HUES64 (cell line): ENCODE measurements at regions not wholly inside any gene's neighbourhood (a gene's known extent, or its start where the extent isn't known, plus 50 kb on each side); places are given as distances from the start of the nearest gene placed in this dataset.

Experiments used
- H3K27ac ChIP-seq: 2 replicates; pipeline ENCODE4 v1.7.0; 2013; ENCODE audit warnings: low read depth, low read length, inconsistent platforms
- H3K27me3 ChIP-seq: 2 replicates; pipeline ENCODE4 v1.6.1; 2013; ENCODE audit warnings: mild to moderate bottlenecking, low read length; ENCODE audit not compliant: insufficient read depth
- H3K36me3 ChIP-seq: 2 replicates; pipeline ENCODE4 v1.6.1; 2013; ENCODE audit warnings: mild to moderate bottlenecking, low read length; ENCODE audit not compliant: insufficient read depth
- H3K4me1 ChIP-seq: 2 replicates; pipeline ENCODE4 v1.6.1; 2013; ENCODE audit warnings: mild to moderate bottlenecking, low read length, moderate library complexity; ENCODE audit not compliant: insufficient read depth
- H3K4me3 ChIP-seq: 2 replicates; pipeline ENCODE4 v1.5.1; 2013; ENCODE audit warnings: mild to moderate bottlenecking, low read length, moderate library complexity
- H3K9ac ChIP-seq: 2 replicates; pipeline ENCODE4 v1.6.1; 2013; ENCODE audit warnings: mild to moderate bottlenecking, low read depth, low read length
- H3K9me3 ChIP-seq: 2 replicates; pipeline ENCODE4 v1.6.1; 2013; ENCODE audit warnings: low read depth, low read length; ENCODE audit not compliant: insufficient read depth
- WGBS: fragments of 150-250, 120-280 bp; methylation state at CpG from one replicate; pipeline ENCODE4 v1.1.7; 2013; ENCODE audit warnings: missing lambda C conversion rate; 5-methylcytosine and 5-hydroxymethylcytosine counted together

GRCh38 chr6:67759001-67759400, 876.1 kb upstream of the ADGRB3 start:
- Histone ChIP-seq H3K4me3 (no peak overlapping the region), H3K4me1 (no peaks in the 10 kb centered on the region), H3K27ac (no peak overlapping the region), H3K9ac (no peak overlapping the region), H3K27me3 (no peaks in the 10 kb centered on the region), H3K9me3 (no peaks in the 10 kb centered on the region), H3K36me3 (no peaks in the 10 kb centered on the region)
- WGBS, result no CpG with 5 or more reads among the region's 1 CpG

GRCh38 chr6:67757465-67758033, 877.5 kb upstream of the ADGRB3 start:
- H3K4me1 ChIP-seq, result no peaks in the 10 kb centered on the region
- H3K27me3 ChIP-seq, result no peaks in the 10 kb centered on the region
- no peak overlapping the region for H3K9ac ChIP-seq
- H3K36me3 ChIP-seq, result no peaks in the 10 kb centered on the region
- WGBS, result 92% methylated on average over 3 of the region's 3 CpGs
- H3K9me3 ChIP-seq, result no peaks in the 10 kb centered on the region
- no peak overlapping the region for H3K4me3 ChIP-seq
- H3K27ac ChIP-seq, result no peak overlapping the region

- Histone ChIP-seq H3K9me3 (no peaks in the 10 kb centered on the region), H3K36me3 (no peaks in the 10 kb centered on the region), H3K27me3 (no peaks in the 10 kb centered on the region), H3K4me1 (no peaks in the 10 kb centered on the region), H3K27ac (no peak overlapping the region), H3K9ac (no peak overlapping the region), H3K4me3 (no peak overlapping the region)
- WGBS, result no CpG with 5 or more reads among the region's 1 CpG
These were observed 886.6 kb upstream of the ADGRB3 start for GRCh38 chr6:67748521-67748920.

GRCh38 chr6:67736816-67737215, 898.3 kb upstream of the ADGRB3 start:
- Histone ChIP-seq H3K9ac (no peak overlapping the region), H3K4me3 (no peak overlapping the region), H3K27me3 (no peaks in the 10 kb centered on the region), H3K4me1 (no peaks in the 10 kb centered on the region), H3K27ac (no peak overlapping the region), H3K36me3 (no peaks in the 10 kb centered on the region), H3K9me3 (peaks cover 18% of the 10 kb centered on the region)

- Histone ChIP-seq H3K36me3 (no peaks in the 10 kb centered on the region), H3K9ac (no peak overlapping the region), H3K4me1 (no peaks in the 10 kb centered on the region), H3K27ac (no peak overlapping the region), H3K27me3 (no peaks in the 10 kb centered on the region), H3K4me3 (no peak overlapping the region), H3K9me3 (peaks cover 18% of the 10 kb centered on the region)
These were observed 898.9 kb upstream of the ADGRB3 start for GRCh38 chr6:67736161-67736560.

- Histone ChIP-seq H3K36me3 (no peaks in the 10 kb centered on the region), H3K9me3 (peaks cover 18% of the 10 kb centered on the region), H3K4me1 (no peaks in the 10 kb centered on the region), H3K27me3 (no peaks in the 10 kb centered on the region), H3K27ac (no peak overlapping the region), H3K9ac (no peak overlapping the region), H3K4me3 (no peak overlapping the region)
- WGBS, result 100% methylated on average over 1 of the region's 1 CpG
These were observed 899.5 kb upstream of the ADGRB3 start for GRCh38 chr6:67735623-67736022.

GRCh38 chr6:67722861-67723261, 912.2 kb upstream of the ADGRB3 start:
- 84% methylated on average over 14 of the region's 14 CpGs for WGBS

GRCh38 chr6:67717281-67717680, 917.8 kb upstream of the ADGRB3 start:
- Histone ChIP-seq H3K4me3 (no peak overlapping the region), H3K9ac (no peak overlapping the region), H3K27ac (no peak overlapping the region), H3K4me1 (no peaks in the 10 kb centered on the region), H3K27me3 (no peaks in the 10 kb centered on the region), H3K36me3 (no peaks in the 10 kb centered on the region), H3K9me3 (no peaks in the 10 kb centered on the region; the same call in 1 of the 2 replicates)
- 77% methylated on average over 2 of the region's 3 CpGs for WGBS

More at GRCh38 chr6:67722861-67723261, 912.2 kb upstream of the ADGRB3 start:
- Histone ChIP-seq H3K9me3 (peaks cover 14% of the 10 kb centered on the region), H3K4me3 (no peak overlapping the region), H3K27ac (no peak overlapping the region), H3K36me3 (no peaks in the 10 kb centered on the region), H3K9ac (no peak overlapping the region), H3K27me3 (no peaks in the 10 kb centered on the region), H3K4me1 (no peaks in the 10 kb centered on the region)

GRCh38 chr6:67706388-67706787, 928.7 kb upstream of the ADGRB3 start:
- no peak overlapping the region for H3K27ac ChIP-seq
- no peak overlapping the region for H3K9ac ChIP-seq
- H3K4me1 ChIP-seq, result no peaks in the 10 kb centered on the region
- 91% methylated on average over 2 of the region's 2 CpGs for WGBS
- no peaks in the 10 kb centered on the region for H3K36me3 ChIP-seq
- H3K9me3 ChIP-seq, result peaks cover 9% of the 10 kb centered on the region; the same call in 1 of the 2 replicates
- H3K4me3 ChIP-seq, result no peak overlapping the region
- no peaks in the 10 kb centered on the region for H3K27me3 ChIP-seq

- H3K9ac ChIP-seq, result no peak overlapping the region
- H3K4me1 ChIP-seq, result no peaks in the 10 kb centered on the region
- no peaks in the 10 kb centered on the region for H3K36me3 ChIP-seq
- 93% methylated on average over 4 of the region's 4 CpGs for WGBS
- no peak overlapping the region for H3K27ac ChIP-seq
- H3K27me3 ChIP-seq, result no peaks in the 10 kb centered on the region
- no peak overlapping the region for H3K4me3 ChIP-seq
- no peaks in the 10 kb centered on the region for H3K9me3 ChIP-seq
These were observed 936.5 kb upstream of the ADGRB3 start for GRCh38 chr6:67698534-67698933.

GRCh38 chr6:67694127-67694526, 941.0 kb upstream of the ADGRB3 start:
- H3K27ac ChIP-seq, result no peak overlapping the region
- no peaks in the 10 kb centered on the region for H3K36me3 ChIP-seq
- no peaks in the 10 kb centered on the region for H3K9me3 ChIP-seq
- no peak overlapping the region for H3K4me3 ChIP-seq
- H3K9ac ChIP-seq, result no peak overlapping the region
- no peaks in the 10 kb centered on the region for H3K27me3 ChIP-seq
- 92% methylated on average over 4 of the region's 4 CpGs for WGBS
- no peaks in the 10 kb centered on the region for H3K4me1 ChIP-seq

- Histone ChIP-seq H3K36me3 (no peaks in the 10 kb centered on the region), H3K4me1 (no peaks in the 10 kb centered on the region), H3K27ac (peak overlapping the region; percentile 53; the same call in 1 of the 2 replicates), H3K9me3 (no peaks in the 10 kb centered on the region), H3K4me3 (no peak overlapping the region), H3K9ac (no peak overlapping the region), H3K27me3 (no peaks in the 10 kb centered on the region)
- 72% methylated on average over 1 of the region's 1 CpG for WGBS
These were observed 945.8 kb upstream of the ADGRB3 start for GRCh38 chr6:67689329-67689728.
